ENCODE measurements at regions not wholly inside any gene's neighbourhood (a gene's known extent, or its start where the extent isn't known, plus 50 kb on each side); places are given as distances from the start of the nearest gene placed in this dataset.

GRCh38 chr2:145351864-145352425, 832.0 kb upstream of the ZEB2 start:
- H3K9me3 Mint-ChIP-seq: no peaks in the 10 kb centered on the region

More at GRCh38 chr2:145351864-145352425, 832.0 kb upstream of the ZEB2 start:
- no peak overlapping the region for H3K27ac ChIP-seq (ENCODE audit: insufficient read length, low read depth, low read length)
- no peak overlapping the region for H3K27ac Mint-ChIP-seq
- no peaks in the 10 kb centered on the region for H3K4me1 ChIP-seq (ENCODE audit: insufficient read depth, low read length)
- H3K23ac ChIP-seq (ENCODE audit: insufficient read length, low read depth, low read length): no peak overlapping the region
- H3K4ac ChIP-seq (ENCODE audit: low read depth, low read length): no peak overlapping the region
- no peak overlapping the region for H3K18ac ChIP-seq (ENCODE audit: insufficient read length, low read depth, low read length)
- H2BK20ac ChIP-seq (ENCODE audit: low read depth, low read length, poor library complexity, severe bottlenecking): no peak overlapping the region
- H2BK5ac ChIP-seq (ENCODE audit: insufficient read length, low read length): no peak overlapping the region
- H2BK120ac ChIP-seq (ENCODE audit: low read depth, low read length, poor library complexity, severe bottlenecking): no peak overlapping the region
- no peak overlapping the region for H3K4me2 ChIP-seq (ENCODE audit: insufficient read depth, insufficient read length, low read length)
- TF ChIP-seq CTCF (conservative IDR thresholded peaks at IDR 0.05): no peak
- no peak overlapping the region for H4K91ac ChIP-seq (ENCODE audit: insufficient read length, low read depth, low read length)
- DNase-seq: no peak
- H3K9ac ChIP-seq (ENCODE audit: extremely low read depth, insufficient read length, low read length): no peak overlapping the region
- H4K20me1 ChIP-seq (ENCODE audit: control insufficient read depth, insufficient read depth, insufficient read length): no peaks in the 10 kb centered on the region
- H3K27me3 Mint-ChIP-seq (ENCODE audit: low read depth): no peaks in the 10 kb centered on the region
- no peak overlapping the region for H3K56ac ChIP-seq (ENCODE audit: insufficient read length, low read depth, low read length)
- no peaks in the 10 kb centered on the region for H3K23me2 ChIP-seq (ENCODE audit: insufficient read length, low read depth, low read length, poor library complexity, severe bottlenecking)
- H3K9me3 ChIP-seq (ENCODE audit: control insufficient read depth, low read depth, low read length): no peaks in the 10 kb centered on the region
- H3K79me1 ChIP-seq (ENCODE audit: insufficient read depth, low read depth, low read length, poor library complexity, severe bottlenecking): no peaks in the 10 kb centered on the region
- no peak overlapping the region for H3K4me3 Mint-ChIP-seq
- no peak overlapping the region for H2BK15ac ChIP-seq (ENCODE audit: low read depth, low read length)
- H3K79me2 ChIP-seq (ENCODE audit: insufficient read depth, low read length): no peaks in the 10 kb centered on the region
- H4K5ac ChIP-seq (ENCODE audit: insufficient read length, low read depth, low read length): no peak overlapping the region
- H2AFZ ChIP-seq (ENCODE audit: low read length): no peak overlapping the region
- H2AK5ac ChIP-seq (ENCODE audit: insufficient read length, low read length): no peak overlapping the region
- H3K4me1 Mint-ChIP-seq: no peaks in the 10 kb centered on the region
- no peak overlapping the region for H4K8ac ChIP-seq (replicated peaks; ENCODE audit: insufficient read length, low read depth, low read length)
- no peak overlapping the region for H3T11ph ChIP-seq (ENCODE audit: low read length)
- no peak overlapping the region for H3K14ac ChIP-seq (ENCODE audit: insufficient read depth, low read length)
- no peak overlapping the region for H2BK12ac ChIP-seq (ENCODE audit: insufficient read length, low read depth, low read length)
- no peaks in the 10 kb centered on the region for H3K36me3 Mint-ChIP-seq (ENCODE audit: insufficient read depth in 1 of 3, low read depth in 3 of 3)
- H3K27me3 ChIP-seq (ENCODE audit: insufficient read depth, low read length): no peaks in the 10 kb centered on the region
- whole genome bisulfite sequencing (ENCODE audit: extremely low coverage, insufficient read length, low lambda C conversion rate): no CpG with 5 or more reads among the region's 2 CpGs
